HG02678 (cell line): ENCODE measurements at regions not wholly inside any gene's neighbourhood (a gene's known extent, or its start where the extent isn't known, plus 50 kb on each side); places are given as distances from the start of the nearest gene placed in this dataset.
"Not testable (repeated sequence)": the region's sequence is repeated elsewhere in the genome, so short reads cannot be mapped to it uniquely, and the experiment has no call there.

Experiments
- ATAC-seq: cut with Tn5 transposase; IDR thresholded peaks from one replicate; pipeline ENCODE4 v1.9.1; 2021; ENCODE audit warnings: mild to moderate bottlenecking, moderate library complexity; ENCODE audit not compliant: unreplicated experiment

- no peak for ATAC-seq
Observed at GRCh38 chr5:92283521-92283920, 900.4 kb upstream of the ARRDC3 start.

GRCh38 chr5:92271750-92272149, 888.6 kb upstream of the ARRDC3 start:
- not testable (repeated sequence) for ATAC-seq

GRCh38 chr5:92268343-92268742, 885.2 kb upstream of the ARRDC3 start:
- no peak for ATAC-seq

- no peak for ATAC-seq
Observed at GRCh38 chr5:92267830-92268229, 884.7 kb upstream of the ARRDC3 start.

- no peak for ATAC-seq
Observed at GRCh38 chr5:92265804-92266203, 882.7 kb upstream of the ARRDC3 start.

- ATAC-seq = not testable (repeated sequence)
Observed at GRCh38 chr5:92255605-92256004, 872.5 kb upstream of the ARRDC3 start.

- no peak for ATAC-seq
Observed at GRCh38 chr5:92248518-92248917, 865.4 kb upstream of the ARRDC3 start.

GRCh38 chr5:92242170-92242569, 859.1 kb upstream of the ARRDC3 start:
- no peak for ATAC-seq

GRCh38 chr5:92237896-92238295, 854.8 kb upstream of the ARRDC3 start:
- ATAC-seq = no peak

- ATAC-seq = no peak
Observed at GRCh38 chr5:92222449-92222848, 839.3 kb upstream of the ARRDC3 start.

GRCh38 chr5:92216852-92217251, 833.7 kb upstream of the ARRDC3 start:
- not testable (repeated sequence) for ATAC-seq

GRCh38 chr5:92215116-92215515, 832.0 kb upstream of the ARRDC3 start:
- ATAC-seq = no peak

GRCh38 chr5:92208265-92208664, 825.1 kb upstream of the ARRDC3 start:
- ATAC-seq = no peak

- no peak for ATAC-seq
Observed at GRCh38 chr5:92207151-92207550, 824.0 kb upstream of the ARRDC3 start.

- ATAC-seq = no peak
Observed at GRCh38 chr5:92206681-92207080, 823.6 kb upstream of the ARRDC3 start.

GRCh38 chr5:92199035-92199434, 815.9 kb upstream of the ARRDC3 start:
- ATAC-seq = not testable (repeated sequence)

- ATAC-seq = no peak
Observed at GRCh38 chr5:92181656-92182055, 798.5 kb upstream of the ARRDC3 start.

- ATAC-seq = no peak
Observed at GRCh38 chr5:92180391-92180790, 797.3 kb upstream of the ARRDC3 start.

- no peak for ATAC-seq
Observed at GRCh38 chr5:92179651-92180050, 796.5 kb upstream of the ARRDC3 start.

- no peak for ATAC-seq
Observed at GRCh38 chr5:92177926-92178487, 794.9 kb upstream of the ARRDC3 start.

- no peak for ATAC-seq
Observed at GRCh38 chr5:92163906-92164305, 780.8 kb upstream of the ARRDC3 start.

- ATAC-seq = no peak
Observed at GRCh38 chr5:92147798-92148197, 764.7 kb upstream of the ARRDC3 start.

- ATAC-seq = no peak
Observed at GRCh38 chr5:92147266-92147665, 764.1 kb upstream of the ARRDC3 start.
